COR-L47 (cell line): ENCODE measurements at regions not wholly inside any gene's neighbourhood (a gene's known extent, or its start where the extent isn't known, plus 50 kb on each side); places are given as distances from the start of the nearest gene placed in this dataset.

Experiments
- DNase-seq: peaks from one replicate; lab custom pipeline; 2025; lab: John Stamatoyannopoulos, UW

- DNase-seq, result no peak
These were observed 165.5 kb downstream of the FBLN2 start for GRCh38 chr3:13714251-13714916.

GRCh38 chr3:13713396-13713795, 164.5 kb downstream of the FBLN2 start:
- DNase-seq, result no peak

GRCh38 chr3:13712682-13713180, 163.8 kb downstream of the FBLN2 start:
- no peak for DNase-seq

- no peak for DNase-seq
These were observed 163.2 kb downstream of the FBLN2 start for GRCh38 chr3:13711911-13712650.

- DNase-seq, result no peak
These were observed 161.3 kb downstream of the FBLN2 start for GRCh38 chr3:13710251-13710650.

- no peak for DNase-seq
These were observed 160.8 kb downstream of the FBLN2 start for GRCh38 chr3:13709706-13710105.

GRCh38 chr3:13708871-13709595, 160.1 kb downstream of the FBLN2 start:
- no peak for DNase-seq

- no peak for DNase-seq
These were observed 159.4 kb downstream of the FBLN2 start for GRCh38 chr3:13708301-13708700.

GRCh38 chr3:13707456-13707855, 158.5 kb downstream of the FBLN2 start:
- DNase-seq, result no peak

GRCh38 chr3:13706886-13707285, 158.0 kb downstream of the FBLN2 start:
- DNase-seq, result no peak

- DNase-seq, result no peak
These were observed 157.5 kb downstream of the FBLN2 start for GRCh38 chr3:13706451-13706850.

GRCh38 chr3:13705702-13706280, 156.9 kb downstream of the FBLN2 start:
- DNase-seq, result no peak

- no peak for DNase-seq
These were observed 156.1 kb downstream of the FBLN2 start for GRCh38 chr3:13705051-13705450.

GRCh38 chr3:13704174-13704573, 155.2 kb downstream of the FBLN2 start:
- DNase-seq, result no peak

- DNase-seq, result no peak
These were observed 154.1 kb downstream of the FBLN2 start for GRCh38 chr3:13703071-13703470.

GRCh38 chr3:13702286-13702685, 153.4 kb downstream of the FBLN2 start:
- DNase-seq, result no peak

- no peak for DNase-seq
These were observed 152.0 kb downstream of the FBLN2 start for GRCh38 chr3:13700889-13701288.

GRCh38 chr3:13700362-13700761, 151.4 kb downstream of the FBLN2 start:
- no peak for DNase-seq

- DNase-seq, result no peak
These were observed 147.8 kb downstream of the FBLN2 start for GRCh38 chr3:13696699-13697098.

GRCh38 chr3:13693441-13693840, 144.5 kb downstream of the FBLN2 start:
- no peak for DNase-seq

- DNase-seq, result no peak
These were observed 141.7 kb downstream of the FBLN2 start for GRCh38 chr3:13690636-13691035.
